ENCODE measurements at regions not wholly inside any gene's neighbourhood (a gene's known extent, or its start where the extent isn't known, plus 50 kb on each side); places are given as distances from the start of the nearest gene placed in this dataset.
"Not testable (repeated sequence)": the region's sequence is repeated elsewhere in the genome, so short reads cannot be mapped to it uniquely, and the experiment has no call there.

- Histone ChIP-seq H3K9me2 (ENCODE audit: insufficient read depth, low read length) (no peaks in the 10 kb centered on the region), H3F3A (ENCODE audit: insufficient read depth, low read length, poor library complexity, severe bottlenecking) (no peaks in the 10 kb centered on the region), H3K4me2 (ENCODE audit: low read length) (no peak overlapping the region), H3K36me3 (ENCODE audit: insufficient read depth, low read length) (no peaks in the 10 kb centered on the region), H3K27me3 (ENCODE audit: insufficient read depth, low read depth, low read length) (no peaks in the 10 kb centered on the region), H3K27ac (ENCODE audit: low read length) (no peak overlapping the region), H2AFZ (ENCODE audit: low read depth, low read length) (no peak overlapping the region), H3K9ac (ENCODE audit: low read length) (no peak overlapping the region), H3K79me2 (replicated peaks; ENCODE audit: insufficient read depth, low read length) (no peaks in the 10 kb centered on the region), H3K9me3 (ENCODE audit: low read length) (no peaks in the 10 kb centered on the region), H3K4me3 (ENCODE audit: low read length) (no peak overlapping the region), H4K20me1 (ENCODE audit: insufficient read depth) (no peaks in the 10 kb centered on the region)
- TF ChIP-seq MXI1 (conservative IDR thresholded peaks at IDR 0.05; ENCODE audit: poor library complexity, severe bottlenecking) (no peak), POLR2AphosphoS5 (IDR thresholded peaks at IDR 0.05) (no peak), REST (IDR thresholded peaks at IDR 0.05; ENCODE audit: borderline replicate concordance) (no peak), SMC3 (conservative IDR thresholded peaks at IDR 0.05; ENCODE audit: poor library complexity) (no peak), TAF1 (IDR thresholded peaks at IDR 0.05; ENCODE audit: low read depth) (no peak), RAD21 (conservative IDR thresholded peaks at IDR 0.05) (no peak), EP300 (conservative IDR thresholded peaks at IDR 0.05; ENCODE audit: poor library complexity, severe bottlenecking) (no peak), EZH2 (IDR thresholded peaks at IDR 0.05; ENCODE audit: borderline replicate concordance, insufficient read depth, low read length, poor library complexity, severe bottlenecking) (no peak), CTCF (IDR thresholded peaks at IDR 0.05; ENCODE audit: poor library complexity, severe bottlenecking) (no peak)
Observed at GRCh38 chr6:140446241-140446640, 1071.8 kb upstream of the CITED2 start.

GRCh38 chr6:140445474-140446004, 1071.1 kb upstream of the CITED2 start:
- H3K9me2 ChIP-seq (ENCODE audit: insufficient read depth, low read length), result no peaks in the 10 kb centered on the region

GRCh38 chr6:140443112-140443511, 1068.7 kb upstream of the CITED2 start:
- H3K36me3 ChIP-seq (ENCODE audit: insufficient read depth, low read length); H3K79me2 ChIP-seq (replicated peaks; ENCODE audit: insufficient read depth, low read length); H3K9ac ChIP-seq (ENCODE audit: low read length); H3K9me3 ChIP-seq (ENCODE audit: low read length); H3K27ac ChIP-seq (ENCODE audit: low read length); H3K27me3 ChIP-seq (ENCODE audit: insufficient read depth, low read depth, low read length); H3K4me3 ChIP-seq (ENCODE audit: low read length); H4K20me1 ChIP-seq (ENCODE audit: insufficient read depth); H3K9me2 ChIP-seq (ENCODE audit: insufficient read depth, low read length); H2AFZ ChIP-seq (ENCODE audit: low read depth, low read length); H3K4me2 ChIP-seq (ENCODE audit: low read length): not testable (repeated sequence)
- peaks cover 13% of the 10 kb centered on the region for H3F3A ChIP-seq (ENCODE audit: insufficient read depth, low read length, poor library complexity, severe bottlenecking)

More at GRCh38 chr6:140445474-140446004, 1071.1 kb upstream of the CITED2 start:
- no peaks in the 10 kb centered on the region for H3K79me2 ChIP-seq (replicated peaks; ENCODE audit: insufficient read depth, low read length)
- no peaks in the 10 kb centered on the region for H3K9me3 ChIP-seq (ENCODE audit: low read length)
- no peak overlapping the region for H3K9ac ChIP-seq (ENCODE audit: low read length)
- H2AFZ ChIP-seq (ENCODE audit: low read depth, low read length), result no peak overlapping the region
- H3K27me3 ChIP-seq (ENCODE audit: insufficient read depth, low read depth, low read length), result no peaks in the 10 kb centered on the region
- TF ChIP-seq POLR2AphosphoS5 (IDR thresholded peaks at IDR 0.05), result no peak
- no peak for TF ChIP-seq REST (IDR thresholded peaks at IDR 0.05; ENCODE audit: borderline replicate concordance)
- no peak for TF ChIP-seq RAD21 (conservative IDR thresholded peaks at IDR 0.05)
- no peak for TF ChIP-seq EP300 (conservative IDR thresholded peaks at IDR 0.05; ENCODE audit: poor library complexity, severe bottlenecking)
- no peak for TF ChIP-seq SMC3 (conservative IDR thresholded peaks at IDR 0.05; ENCODE audit: poor library complexity)
- H4K20me1 ChIP-seq (ENCODE audit: insufficient read depth), result no peaks in the 10 kb centered on the region
- H3K27ac ChIP-seq (ENCODE audit: low read length), result no peak overlapping the region
- peaks cover 3% of the 10 kb centered on the region for H3F3A ChIP-seq (ENCODE audit: insufficient read depth, low read length, poor library complexity, severe bottlenecking)
- no peak overlapping the region for H3K4me2 ChIP-seq (ENCODE audit: low read length)
- H3K4me3 ChIP-seq (ENCODE audit: low read length), result no peak overlapping the region
- no peaks in the 10 kb centered on the region for H3K36me3 ChIP-seq (ENCODE audit: insufficient read depth, low read length)

Data from neural cell (in vitro differentiated cells).